Mesendoderm (in vitro differentiated cells): ENCODE measurements at regions not wholly inside any gene's neighbourhood (a gene's known extent, or its start where the extent isn't known, plus 50 kb on each side); places are given as distances from the start of the nearest gene placed in this dataset.

Source experiments
- DNase-seq: peaks from one replicate; pipeline ENCODE4 v3.0.0; 2013
- H2AK5ac ChIP-seq: 2 replicates; pipeline ENCODE4 v1.6.1; 2013; ENCODE audit warnings: low read length, inconsistent platforms
- H2BK120ac ChIP-seq: 2 replicates; pipeline ENCODE4 v1.6.1; 2013; ENCODE audit warnings: low read depth, mild to moderate bottlenecking, low read length, moderate library complexity, mixed read lengths
- H2BK15ac ChIP-seq: replicated peaks from 2 replicates; pipeline ENCODE4 v1.6.1; 2013; ENCODE audit warnings: low read depth, mild to moderate bottlenecking, moderate library complexity
- H2BK5ac ChIP-seq: 2 replicates; pipeline ENCODE4 v1.6.1; 2013; ENCODE audit warnings: low read length, inconsistent platforms
- H3K18ac ChIP-seq: 2 replicates; pipeline ENCODE4 v1.6.1; 2013; ENCODE audit warnings: mild to moderate bottlenecking, low read length, mixed read lengths
- H3K23ac ChIP-seq: one replicate; pipeline ENCODE4 v1.6.1; 2013; ENCODE audit warnings: low read length
- H3K27ac ChIP-seq: 2 replicates; pipeline ENCODE4 v1.5.1; 2013; ENCODE audit warnings: low read depth, mild to moderate bottlenecking, inconsistent platforms, low read length, moderate library complexity
- H3K27me3 ChIP-seq: 2 replicates; pipeline ENCODE4 v1.6.1; 2013; ENCODE audit warnings: low read length, control low read depth, mild to moderate bottlenecking, inconsistent platforms; ENCODE audit not compliant: insufficient read depth, poor library complexity
- H3K36me3 ChIP-seq: 2 replicates; pipeline ENCODE4 v1.6.1; 2013; ENCODE audit warnings: low read length, inconsistent platforms; ENCODE audit not compliant: control insufficient read depth, insufficient read depth
- H3K4ac ChIP-seq: one replicate; pipeline ENCODE4 v1.6.1; 2013; ENCODE audit warnings: low read depth, mild to moderate bottlenecking, low read length, moderate library complexity
- H3K4me1 ChIP-seq: 2 replicates; pipeline ENCODE4 v1.6.1; 2013; ENCODE audit warnings: low read depth, low read length, inconsistent platforms; ENCODE audit not compliant: control insufficient read depth
- H3K4me2 ChIP-seq: 2 replicates; pipeline ENCODE4 v1.6.1; 2013; ENCODE audit warnings: low read length
- H3K4me3 ChIP-seq: 2 replicates; pipeline ENCODE4 v1.5.1; 2013; ENCODE audit warnings: mild to moderate bottlenecking, low read length
- H3K56ac ChIP-seq: one replicate; pipeline ENCODE4 v1.6.1; 2013; ENCODE audit warnings: low read length
- H3K79me1 ChIP-seq: 2 replicates; pipeline ENCODE4 v1.6.1; 2013; ENCODE audit warnings: low read length, inconsistent platforms
- H3K79me2 ChIP-seq: 2 replicates; pipeline ENCODE4 v1.6.1; 2013; ENCODE audit warnings: mild to moderate bottlenecking, low read length; ENCODE audit not compliant: control insufficient read depth, insufficient read depth
- H3K9ac ChIP-seq: 2 replicates; pipeline ENCODE4 v1.6.1; 2013; ENCODE audit warnings: low read length, inconsistent platforms
- H4K5ac ChIP-seq: one replicate; pipeline ENCODE4 v1.6.1; 2013; ENCODE audit warnings: low read length
- H4K8ac ChIP-seq: one replicate; pipeline ENCODE4 v1.6.1; 2013; ENCODE audit warnings: low read depth, mild to moderate bottlenecking, control low read depth, low read length, moderate library complexity
- WGBS: extraction: QIAGEN DNeasy Blood & Tissue Kit; methylation state at CpG from one replicate; pipeline ENCODE4 v1.1.7; 2013; ENCODE audit warnings: low lambda C conversion rate, missing lambda C conversion rate; ENCODE audit not compliant: insufficient coverage; ENCODE audit errors: extremely low coverage; 5-methylcytosine and 5-hydroxymethylcytosine counted together

DNA sequence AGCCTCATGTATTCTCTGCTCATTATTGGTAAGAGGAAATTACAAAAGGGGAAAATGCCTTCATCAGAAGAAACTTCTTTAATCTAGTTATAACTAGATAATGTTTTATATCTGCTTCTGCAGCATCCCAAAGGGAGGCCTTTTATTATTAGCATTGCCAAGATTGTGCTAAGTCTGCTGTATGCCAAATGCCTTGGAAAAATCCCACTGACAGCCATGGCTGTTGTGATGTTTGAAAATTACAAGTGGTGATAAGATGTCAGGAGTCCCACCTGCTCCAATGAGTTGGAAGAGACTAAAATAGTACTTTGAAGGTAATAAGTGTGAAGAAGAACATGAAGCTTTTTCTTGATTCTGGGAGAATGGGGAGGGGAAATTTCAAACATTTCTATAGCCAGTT, 345.0 kb downstream of the GABRB2 start:
- Histone ChIP-seq H3K23ac (no peak overlapping the region), H4K8ac (no peak overlapping the region), H3K9ac (no peak overlapping the region), H3K79me1 (no peaks in the 10 kb centered on the region), H3K4me3 (no peak overlapping the region), H2BK120ac (no peak overlapping the region), H2AK5ac (no peak overlapping the region), H2BK5ac (no peak overlapping the region), H3K56ac (no peak overlapping the region), H3K27me3 (no peaks in the 10 kb centered on the region), H2BK15ac (no peak overlapping the region), H3K79me2 (no peaks in the 10 kb centered on the region), H3K4me2 (no peak overlapping the region), H3K18ac (no peak overlapping the region), H3K4me1 (no peaks in the 10 kb centered on the region), H4K5ac (no peak overlapping the region), H3K4ac (no peak overlapping the region), H3K27ac (no peak overlapping the region), H3K36me3 (no peaks in the 10 kb centered on the region)
- no peak for DNase-seq

DNA sequence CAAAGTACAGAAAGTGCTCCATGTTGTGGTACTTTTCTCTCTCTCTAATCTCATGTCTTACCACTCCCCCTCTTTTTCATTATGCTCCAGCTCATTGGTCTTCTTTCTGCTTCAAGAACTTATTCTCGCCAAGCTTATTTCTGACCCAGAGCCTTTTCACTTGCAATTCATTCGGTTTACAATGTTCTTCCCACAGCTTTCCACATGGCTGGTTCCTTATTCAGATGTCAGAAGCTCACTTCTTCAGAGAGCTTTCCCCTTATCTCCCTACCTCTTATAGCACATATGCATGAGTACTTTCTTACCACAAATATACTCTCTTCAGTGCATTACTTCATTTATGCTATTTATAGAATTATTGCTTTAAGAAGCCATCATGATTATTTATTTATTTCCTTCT, 338.8 kb upstream of the ATP10B start:
- Histone ChIP-seq H3K27ac (no peak overlapping the region), H3K27me3 (no peaks in the 10 kb centered on the region), H3K4ac (no peak overlapping the region), H3K23ac (no peak overlapping the region), H3K4me1 (no peaks in the 10 kb centered on the region), H2BK5ac (no peak overlapping the region), H3K4me2 (no peak overlapping the region), H4K5ac (no peak overlapping the region), H3K56ac (no peak overlapping the region), H3K4me3 (no peak overlapping the region), H2AK5ac (no peak overlapping the region), H3K36me3 (no peaks in the 10 kb centered on the region), H3K79me2 (no peaks in the 10 kb centered on the region), H2BK120ac (no peak overlapping the region), H3K9ac (no peak overlapping the region), H2BK15ac (peak overlapping the region; percentile 78), H3K18ac (no peak overlapping the region), H4K8ac (no peak overlapping the region), H3K79me1 (no peaks in the 10 kb centered on the region)
- DNase-seq: no peak
- no CpG with 5 or more reads among the region's 2 CpGs for whole genome bisulfite sequencing

DNA sequence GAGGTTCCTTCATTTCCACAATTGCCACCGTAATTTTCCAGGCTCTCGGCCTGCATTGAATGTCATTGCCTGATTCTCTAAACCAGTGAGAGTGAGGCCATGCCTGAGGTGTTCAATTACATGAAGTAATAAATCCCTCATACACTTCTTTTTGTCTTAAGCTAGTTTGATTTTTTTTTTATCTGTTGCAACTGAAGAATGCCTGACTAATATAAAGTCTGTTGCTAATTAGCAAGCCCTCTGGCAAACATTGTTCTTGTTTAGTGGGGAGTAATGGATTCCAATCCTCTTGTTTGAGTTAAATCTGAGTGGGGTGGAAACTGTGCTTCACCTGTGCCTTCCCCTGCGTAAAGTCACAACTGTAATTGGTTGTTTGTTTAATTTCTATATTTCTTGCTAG, 338.1 kb upstream of the ATP10B start:
- no peak overlapping the region for H3K56ac ChIP-seq
- no peak for DNase-seq

DNA sequence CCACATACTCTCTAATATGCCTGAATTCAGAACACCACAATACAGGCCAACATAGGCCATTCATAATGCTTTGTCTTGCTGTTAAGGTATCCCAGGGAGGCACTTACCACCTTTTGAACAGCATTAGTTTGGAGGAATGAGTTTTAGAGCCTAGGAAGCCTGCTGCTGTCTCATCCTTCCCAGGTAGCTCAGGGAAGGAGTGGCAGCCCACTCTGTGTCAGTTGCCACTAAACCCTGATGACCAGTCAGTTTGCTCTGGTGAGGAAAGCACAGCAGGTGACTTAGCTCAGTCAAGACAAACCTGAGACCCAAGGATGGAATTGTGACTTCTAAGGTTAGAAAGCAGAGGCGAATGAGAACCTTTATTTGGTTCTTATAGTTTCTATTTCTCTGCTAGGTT, 337.4 kb upstream of the ATP10B start:
- Histone ChIP-seq H3K36me3 (no peaks in the 10 kb centered on the region), H3K4me3 (no peak overlapping the region), H2BK120ac (no peak overlapping the region), H3K27ac (no peak overlapping the region), H3K27me3 (no peaks in the 10 kb centered on the region), H3K4ac (no peak overlapping the region), H3K79me1 (no peaks in the 10 kb centered on the region), H2BK5ac (no peak overlapping the region), H3K4me1 (no peaks in the 10 kb centered on the region), H3K56ac (no peak overlapping the region), H3K4me2 (no peak overlapping the region), H4K5ac (no peak overlapping the region), H3K23ac (no peak overlapping the region), H3K9ac (no peak overlapping the region), H3K18ac (no peak overlapping the region), H3K79me2 (no peaks in the 10 kb centered on the region), H2BK15ac (no peak overlapping the region), H2AK5ac (no peak overlapping the region), H4K8ac (no peak overlapping the region)
- no CpG with 5 or more reads among the region's 1 CpG for WGBS
- peak; percentile 22 for DNase-seq

More for the DNA sequence above, 338.1 kb upstream of the ATP10B start:
- Histone ChIP-seq H2BK120ac (no peak overlapping the region), H3K4me2 (no peak overlapping the region), H4K5ac (no peak overlapping the region), H3K4me3 (no peak overlapping the region), H2BK5ac (no peak overlapping the region), H2BK15ac (no peak overlapping the region), H3K79me1 (no peaks in the 10 kb centered on the region), H3K27me3 (no peaks in the 10 kb centered on the region), H3K18ac (no peak overlapping the region), H2AK5ac (no peak overlapping the region), H3K23ac (no peak overlapping the region), H3K27ac (no peak overlapping the region), H3K36me3 (no peaks in the 10 kb centered on the region), H3K4ac (no peak overlapping the region), H3K4me1 (no peaks in the 10 kb centered on the region), H3K9ac (no peak overlapping the region), H3K79me2 (no peaks in the 10 kb centered on the region), H4K8ac (no peak overlapping the region)
- no CpG with 5 or more reads among the region's 3 CpGs for WGBS

DNA sequence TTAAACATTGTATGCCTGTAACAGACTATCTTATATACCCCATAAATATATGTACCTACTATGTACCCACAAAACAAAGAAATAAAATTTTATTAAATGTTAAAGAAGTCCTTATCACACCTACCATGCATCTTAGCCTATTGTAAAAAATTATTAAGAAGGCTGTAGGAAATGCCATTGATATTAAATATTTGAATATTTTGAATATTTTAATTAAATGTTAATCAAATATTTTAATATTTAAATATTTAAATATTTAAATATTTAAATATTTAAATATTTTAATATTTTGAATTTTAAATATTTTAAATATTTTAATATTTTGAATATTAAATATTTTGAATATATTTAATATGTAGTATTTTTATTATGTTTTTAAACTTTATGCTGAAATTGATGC, 331.5 kb upstream of the ATP10B start:
- Histone ChIP-seq H3K4me1 (no peaks in the 10 kb centered on the region), H3K4me3 (no peak overlapping the region), H3K79me2 (no peaks in the 10 kb centered on the region), H3K27ac (no peak overlapping the region), H3K56ac (no peak overlapping the region), H3K18ac (no peak overlapping the region), H2AK5ac (no peak overlapping the region), H3K36me3 (no peaks in the 10 kb centered on the region), H3K9ac (no peak overlapping the region), H4K8ac (no peak overlapping the region), H4K5ac (no peak overlapping the region), H3K4ac (no peak overlapping the region), H3K4me2 (no peak overlapping the region), H2BK15ac (no peak overlapping the region), H3K23ac (no peak overlapping the region), H2BK120ac (no peak overlapping the region), H3K79me1 (no peaks in the 10 kb centered on the region), H3K27me3 (no peaks in the 10 kb centered on the region), H2BK5ac (no peak overlapping the region)
- DNase-seq: no peak

DNA sequence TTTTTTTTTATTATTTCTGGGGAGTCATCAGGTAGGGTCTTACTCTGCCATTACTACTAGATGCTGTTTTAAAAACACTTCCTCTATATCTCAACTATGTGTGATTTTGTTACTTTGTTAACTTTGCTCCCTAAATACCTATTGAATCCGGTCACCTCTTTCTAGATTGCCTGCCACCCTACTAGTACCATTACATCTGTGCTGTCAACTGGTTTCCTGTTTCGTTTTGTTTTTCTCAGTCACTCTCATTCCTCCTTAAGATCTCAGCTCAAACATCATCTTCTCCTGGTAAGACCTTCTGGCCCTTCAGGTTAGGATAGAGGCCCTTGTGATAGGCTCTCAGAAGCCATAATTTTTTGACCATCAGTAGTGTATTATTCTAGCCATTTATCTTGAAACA, 324.2 kb upstream of the ATP10B start:
- Histone ChIP-seq H3K4me3 (no peak overlapping the region), H3K79me1 (no peaks in the 10 kb centered on the region), H3K9ac (no peak overlapping the region), H3K27ac (no peak overlapping the region), H3K18ac (no peak overlapping the region), H2BK5ac (no peak overlapping the region), H3K4ac (no peak overlapping the region), H3K36me3 (no peaks in the 10 kb centered on the region), H4K5ac (no peak overlapping the region), H4K8ac (no peak overlapping the region), H2BK15ac (no peak overlapping the region), H3K23ac (no peak overlapping the region), H3K4me1 (no peaks in the 10 kb centered on the region), H2BK120ac (no peak overlapping the region), H3K56ac (no peak overlapping the region), H3K79me2 (no peaks in the 10 kb centered on the region), H2AK5ac (no peak overlapping the region), H3K4me2 (no peak overlapping the region), H3K27me3 (no peaks in the 10 kb centered on the region)
- DNase-seq: no peak
- WGBS: no CpG with 5 or more reads among the region's 2 CpGs
